CD14-positive monocyte (primary cell): ENCODE measurements at regions not wholly inside any gene's neighbourhood (a gene's known extent, or its start where the extent isn't known, plus 50 kb on each side); places are given as distances from the start of the nearest gene placed in this dataset.

Source experiments
- DNase-seq, 3 donors: peaks; one replicate each; pipeline ENCODE4 v3.0.0-alpha.2; 2011 to 2022
- H2AFZ ChIP-seq: 2 replicates; pipeline ENCODE4 v1.6.0; 2012; ENCODE audit warnings: mild to moderate bottlenecking, low read depth, low read length, inconsistent platforms; ENCODE audit not compliant: insufficient read depth, poor library complexity, severe bottlenecking
- H3K27ac ChIP-seq, 2 donors: 1 replicate in 1 of 2; 2 replicates in 1 of 2; pipeline ENCODE4 v1.5.1; 2012 to 2013; ENCODE audit warnings: low read length in 2 of 2, control low read depth in 1 of 2, inconsistent platforms in 1 of 2, low read depth in 1 of 2, mild to moderate bottlenecking in 1 of 2
- H3K27me3 ChIP-seq, 2 donors: one replicate each; pipeline versions ENCODE4 v1.6.0 to v1.6.1; 2011 to 2013; ENCODE audit warnings: low read length in 2 of 2; ENCODE audit not compliant: control insufficient read depth in 2 of 2, insufficient read depth in 2 of 2
- H3K36me3 ChIP-seq, 2 donors: replicated peaks in 1 of 2; 1 replicate in 1 of 2; 2 replicates in 1 of 2; pipeline versions ENCODE4 v1.5.1 to v1.6.1; 2012 to 2013; ENCODE audit warnings: low read length in 2 of 2, control low read depth in 1 of 2, inconsistent platforms in 1 of 2, mild to moderate bottlenecking in 1 of 2; ENCODE audit not compliant: insufficient read depth in 2 of 2, control insufficient read depth in 1 of 2
- H3K4me1 ChIP-seq, 2 donors: 1 replicate in 1 of 2; 2 replicates in 1 of 2; pipeline versions ENCODE4 v1.5.1 to v1.6.1; 2012 to 2013; ENCODE audit warnings: low read length in 2 of 2, control low read depth in 1 of 2, inconsistent platforms in 1 of 2, mild to moderate bottlenecking in 1 of 2, moderate library complexity in 1 of 2; ENCODE audit not compliant: insufficient read depth in 2 of 2, control insufficient read depth in 1 of 2
- H3K4me2 ChIP-seq: replicated peaks from 2 replicates; pipeline ENCODE3; 2012; ENCODE audit warnings: low read length, moderate library complexity, mild to moderate bottlenecking; ENCODE audit not compliant: poor library complexity, severe bottlenecking; ENCODE audit errors: extremely low read depth
- H3K4me3 ChIP-seq, 3 experiments: fragments of 200-600 bp in 1 of 3; sonication (generic) in 1 of 3; replicated peaks in 1 of 3; 1 replicate in 2 of 3; 2 replicates in 1 of 3; pipeline ENCODE4 v1.5.1; 2011 to 2013; ENCODE audit warnings: low read length in 3 of 3, mild to moderate bottlenecking in 3 of 3, control low read depth in 2 of 3, low read depth in 2 of 3, inconsistent platforms in 1 of 3, moderate library complexity in 1 of 3
- H3K79me2 ChIP-seq: 2 replicates; pipeline ENCODE4 v1.6.0; 2012; ENCODE audit warnings: mild to moderate bottlenecking, control low read depth, inconsistent platforms, low read length, moderate library complexity; ENCODE audit not compliant: insufficient read depth
- H3K9ac ChIP-seq: 2 replicates; pipeline ENCODE4 v1.6.0; 2017; ENCODE audit warnings: low read length, mild to moderate bottlenecking; ENCODE audit not compliant: insufficient read depth, poor library complexity, severe bottlenecking
- H3K9me3 ChIP-seq, 2 donors: replicated peaks in 1 of 2; 1 replicate in 1 of 2; 2 replicates in 1 of 2; pipeline versions ENCODE4 v1.5.1 to v1.6.1; 2012 to 2013; ENCODE audit warnings: low read length in 2 of 2, control low read depth in 1 of 2; ENCODE audit not compliant: control insufficient read depth in 1 of 2, insufficient read depth in 1 of 2
- H4K20me1 ChIP-seq: 2 replicates; pipeline ENCODE4 v1.6.0; 2012; ENCODE audit warnings: mild to moderate bottlenecking, low read length, control low read depth, moderate library complexity; ENCODE audit not compliant: insufficient read depth
- H3K27ac Mint-ChIP-seq, 7 donors: one replicate each; pipeline ENCODE4 v1.8.0; 2020; ENCODE audit warnings: mild to moderate bottlenecking in 7 of 7, mixed read lengths in 7 of 7, moderate library complexity in 6 of 7, inconsistent platforms in 2 of 7
- H3K27me3 Mint-ChIP-seq, 3 donors: one replicate each; pipeline ENCODE4 v1.8.0; 2021 to 2022; ENCODE audit warnings: low read depth in 3 of 3, mild to moderate bottlenecking in 3 of 3, mixed read lengths in 3 of 3, moderate library complexity in 3 of 3, inconsistent platforms in 1 of 3
- H3K36me3 Mint-ChIP-seq, 2 donors: one replicate each; pipeline ENCODE4 v1.8.0; 2020; ENCODE audit warnings: mixed read lengths in 2 of 2, inconsistent platforms in 1 of 2, mild to moderate bottlenecking in 1 of 2
- H3K4me1 Mint-ChIP-seq: one replicate; pipeline ENCODE4 v1.8.0; 2020; ENCODE audit warnings: mild to moderate bottlenecking, mixed read lengths
- H3K4me3 Mint-ChIP-seq, 2 donors: one replicate each; pipeline ENCODE4 v1.8.0; 2020; ENCODE audit warnings: mild to moderate bottlenecking in 2 of 2, mixed read lengths in 2 of 2, moderate library complexity in 1 of 2
- H3K9me3 Mint-ChIP-seq, 7 donors: one replicate each; pipeline ENCODE4 v1.8.0; 2020 to 2022; ENCODE audit warnings: mixed read lengths in 7 of 7, mild to moderate bottlenecking in 6 of 7, moderate library complexity in 6 of 7, inconsistent platforms in 2 of 7
- CTCF ChIP-seq: fragments of 200-600 bp; IDR thresholded peaks from one replicate; pipeline ENCODE4 v1.8.0; 2022; ENCODE audit warnings: antibody characterized with exemption, mild to moderate bottlenecking
- WGBS: methylation state at CpG from one replicate; pipeline ENCODE4 v1.1.5; 2013; ENCODE audit warnings: missing lambda C conversion rate; ENCODE audit not compliant: insufficient coverage; 5-methylcytosine and 5-hydroxymethylcytosine counted together
- intact Hi-C, 2 donors: fragments of 100-400 bp; cut with micrococcal nuclease; formaldehyde crosslinking; loops; one replicate each; pipeline versions ENCODE4 v1.15.0 to v1.15.1; 2023

GRCh38 chr20:57114290-57115005 is 152.0 kb downstream of the BMP7 start:
- 81% methylated on average over 5 of the region's 8 CpGs for WGBS
- H3K27me3 Mint-ChIP-seq: peaks cover 0 to 6% (median 5%) of the 10 kb centered on the region in 3 donors

GRCh38 chr20:57117296-57117695 is 149.1 kb downstream of the BMP7 start:
- Histone ChIP-seq H3K4me3 (no peak overlapping the region), H3K9ac (no peak overlapping the region), H3K4me1 (no peaks in the 10 kb centered on the region), H3K79me2 (no peaks in the 10 kb centered on the region), H3K9me3 (no peaks in the 10 kb centered on the region), H3K27me3 (no peaks in the 10 kb centered on the region), H3K27ac (no peak overlapping the region), H3K36me3 (no peaks in the 10 kb centered on the region), H3K4me2 (no peak overlapping the region), H2AFZ (no peak overlapping the region), H4K20me1 (no peaks in the 10 kb centered on the region)
- Mint-ChIP-seq H3K4me1 (no peaks in the 10 kb centered on the region), H3K27me3 (peaks cover 0 to 7% (median 0%) of the 10 kb centered on the region in 3 donors), H3K9me3 (peaks cover 0 to 4% (median 0%) of the 10 kb centered on the region in 7 donors), H3K27ac (peak overlapping the region in 1 of 7 donors; percentile 21), H3K36me3 (no peaks in the 10 kb centered on the region), H3K4me3 (no peak overlapping the region)
- 100% methylated on average over 1 of the region's 7 CpGs for WGBS
- TF ChIP-seq CTCF: no peak
- intact Hi-C loops: no loop called here
- no peak for DNase-seq

More at GRCh38 chr20:57114290-57115005, 152.0 kb downstream of the BMP7 start:
- Mint-ChIP-seq H3K36me3 (no peaks in the 10 kb centered on the region), H3K4me3 (no peak overlapping the region), H3K9me3 (no peaks in the 10 kb centered on the region), H3K4me1 (no peaks in the 10 kb centered on the region), H3K27ac (no peak overlapping the region)
- no peaks in the 10 kb centered on the region for H3K9me3 ChIP-seq
- no peak for DNase-seq
- no peak overlapping the region for H3K4me2 ChIP-seq
- intact Hi-C loops: no loop called here
- H3K9ac ChIP-seq: no peak overlapping the region
- no peak overlapping the region for H3K27ac ChIP-seq
- H3K27me3 ChIP-seq: no peaks in the 10 kb centered on the region
- H3K4me1 ChIP-seq: no peaks in the 10 kb centered on the region
- no peak overlapping the region for H3K4me3 ChIP-seq
- no peak overlapping the region for H2AFZ ChIP-seq
- no peak for TF ChIP-seq CTCF
- H4K20me1 ChIP-seq: no peaks in the 10 kb centered on the region
- no peaks in the 10 kb centered on the region for H3K36me3 ChIP-seq
- no peaks in the 10 kb centered on the region for H3K79me2 ChIP-seq
